OCI-LY7 (cell line): ENCODE measurements at regions not wholly inside any gene's neighbourhood (a gene's known extent, or its start where the extent isn't known, plus 50 kb on each side); places are given as distances from the start of the nearest gene placed in this dataset.

ENCODE experiments used
- EZH2phosphoT487 ChIP-seq: fragments of 200-600 bp; sonication (generic); IDR thresholded peaks from 2 replicates; pipeline ENCODE4 v1.6.1; 2018; ENCODE audit warnings: low read depth, borderline replicate concordance, mild to moderate bottlenecking, mixed run types, antibody characterized with exemption, low read length, moderate library complexity, mixed read lengths
- TF ChIP-seq, protein P1 (sequence below): fragments of 200-600 bp; sonication (generic); conservative IDR thresholded peaks from 2 replicates; pipeline ENCODE4 v1.5.1; 2014; ENCODE audit warnings: mild to moderate bottlenecking, antibody characterized with exemption, low read length, moderate library complexity, mixed read lengths

DNA sequence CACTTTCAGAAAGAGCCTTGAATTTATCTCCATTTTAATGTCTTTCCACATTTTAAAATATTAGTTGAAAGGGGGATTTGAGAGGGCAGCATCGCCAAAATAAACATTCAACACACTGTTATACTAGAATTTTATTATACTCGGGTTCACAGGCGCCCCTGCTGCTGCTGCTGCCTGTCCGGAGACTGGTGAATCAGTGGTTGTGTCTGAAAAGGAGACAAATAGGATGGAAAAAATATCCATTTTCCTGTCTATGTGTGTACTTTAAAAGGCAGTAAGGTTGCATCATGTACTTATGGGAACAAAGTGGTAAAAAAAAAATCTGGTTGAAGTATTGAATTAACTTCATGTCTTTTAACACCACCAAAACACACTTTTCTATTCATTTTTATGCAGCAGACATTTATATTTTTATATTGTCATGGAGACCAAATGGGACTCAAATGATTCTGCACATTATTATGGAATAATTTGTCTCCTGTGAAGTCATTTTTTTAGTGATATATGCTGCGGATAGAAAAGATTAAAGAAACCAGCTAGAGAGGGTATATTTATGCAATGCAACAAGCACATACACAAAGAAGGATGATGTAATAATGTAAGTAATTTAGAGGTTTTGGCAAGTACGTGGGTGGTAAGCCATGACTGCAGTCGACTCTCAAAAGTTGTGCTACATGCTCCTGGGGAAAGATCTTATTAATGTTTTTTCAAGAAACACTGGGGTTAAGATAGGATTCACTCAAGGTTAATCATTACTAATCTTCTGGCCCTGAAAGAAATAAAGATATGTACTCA lies 759.0 kb upstream of the SOX9 start:
- TF ChIP-seq, protein P1, sequence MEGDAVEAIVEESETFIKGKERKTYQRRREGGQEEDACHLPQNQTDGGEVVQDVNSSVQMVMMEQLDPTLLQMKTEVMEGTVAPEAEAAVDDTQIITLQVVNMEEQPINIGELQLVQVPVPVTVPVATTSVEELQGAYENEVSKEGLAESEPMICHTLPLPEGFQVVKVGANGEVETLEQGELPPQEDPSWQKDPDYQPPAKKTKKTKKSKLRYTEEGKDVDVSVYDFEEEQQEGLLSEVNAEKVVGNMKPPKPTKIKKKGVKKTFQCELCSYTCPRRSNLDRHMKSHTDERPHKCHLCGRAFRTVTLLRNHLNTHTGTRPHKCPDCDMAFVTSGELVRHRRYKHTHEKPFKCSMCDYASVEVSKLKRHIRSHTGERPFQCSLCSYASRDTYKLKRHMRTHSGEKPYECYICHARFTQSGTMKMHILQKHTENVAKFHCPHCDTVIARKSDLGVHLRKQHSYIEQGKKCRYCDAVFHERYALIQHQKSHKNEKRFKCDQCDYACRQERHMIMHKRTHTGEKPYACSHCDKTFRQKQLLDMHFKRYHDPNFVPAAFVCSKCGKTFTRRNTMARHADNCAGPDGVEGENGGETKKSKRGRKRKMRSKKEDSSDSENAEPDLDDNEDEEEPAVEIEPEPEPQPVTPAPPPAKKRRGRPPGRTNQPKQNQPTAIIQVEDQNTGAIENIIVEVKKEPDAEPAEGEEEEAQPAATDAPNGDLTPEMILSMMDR = no peak
- no peak for TF ChIP-seq EZH2phosphoT487
